ENCODE measurements at regions not wholly inside any gene's neighbourhood (a gene's known extent, or its start where the extent isn't known, plus 50 kb on each side); places are given as distances from the start of the nearest gene placed in this dataset.

DNA sequence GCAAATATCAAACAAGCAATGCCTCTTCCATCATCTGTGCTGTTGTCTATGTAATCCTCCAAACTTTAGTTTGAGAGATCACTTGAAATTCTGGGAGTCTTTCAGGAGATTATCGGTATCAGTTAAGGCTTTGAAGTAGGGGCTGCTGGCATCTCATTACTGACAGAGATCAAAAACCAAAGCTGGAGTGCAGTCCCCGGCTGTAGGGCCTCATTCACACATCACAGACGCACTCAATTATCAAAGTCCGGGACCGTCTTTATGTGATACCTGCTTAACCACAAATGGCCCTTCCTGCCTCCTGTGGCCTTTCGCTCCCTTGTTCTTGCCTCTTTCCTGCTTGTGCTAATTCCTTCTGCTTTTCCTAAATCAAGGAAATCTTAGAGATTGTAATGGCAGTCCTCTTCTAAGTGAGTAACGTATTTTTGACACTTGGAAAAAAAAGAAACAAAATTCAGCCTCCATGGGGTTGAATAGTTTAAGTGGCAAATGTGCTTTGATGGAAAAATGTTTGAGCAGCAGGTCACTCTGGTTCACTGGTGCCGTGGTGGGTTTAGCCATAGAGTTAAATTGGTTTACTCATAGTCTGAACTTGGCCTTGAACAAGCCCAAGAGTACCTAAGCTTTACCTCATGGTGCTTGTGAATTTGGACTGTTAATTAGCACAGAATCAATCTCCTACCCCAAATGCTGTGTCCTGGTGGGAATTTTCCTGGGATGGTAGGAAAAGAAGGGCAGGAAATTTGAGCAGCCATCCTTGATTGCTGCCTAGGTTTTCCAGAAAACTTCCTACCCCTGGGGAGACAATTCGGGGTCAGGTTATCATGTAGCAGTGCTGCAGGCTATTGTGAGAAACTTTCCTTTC is 178.9 kb upstream of the LYZL1 start:
- Histone ChIP-seq H4K20me1 (ENCODE audit: insufficient read depth, low read length) (no peaks in the 10 kb centered on the region), H3K4me3 (ENCODE audit: low read depth, low read length, poor library complexity, severe bottlenecking) (no peak overlapping the region), H3K9ac (ENCODE audit: low read length) (no peak overlapping the region), H3K79me2 (ENCODE audit: insufficient read depth, low read length) (no peaks in the 10 kb centered on the region), H3K9me3 (ENCODE audit: low read length) (no peaks in the 10 kb centered on the region), H3K27ac (ENCODE audit: low read depth, low read length, poor library complexity, severe bottlenecking) (no peak overlapping the region), H3K4me1 (ENCODE audit: insufficient read depth, low read length, severe bottlenecking) (no peaks in the 10 kb centered on the region), H3K9me2 (ENCODE audit: low read depth, low read length) (no peaks in the 10 kb centered on the region), H3K4me2 (ENCODE audit: low read length) (no peak overlapping the region), H2AFZ (ENCODE audit: low read length) (no peak overlapping the region), H3K27me3 (ENCODE audit: insufficient read depth, low read length) (no peaks in the 10 kb centered on the region), H3F3A (ENCODE audit: insufficient read depth, low read length) (no peaks in the 10 kb centered on the region), H3K36me3 (ENCODE audit: insufficient read depth, low read length) (no peaks in the 10 kb centered on the region)
- TF ChIP-seq, protein P1, sequence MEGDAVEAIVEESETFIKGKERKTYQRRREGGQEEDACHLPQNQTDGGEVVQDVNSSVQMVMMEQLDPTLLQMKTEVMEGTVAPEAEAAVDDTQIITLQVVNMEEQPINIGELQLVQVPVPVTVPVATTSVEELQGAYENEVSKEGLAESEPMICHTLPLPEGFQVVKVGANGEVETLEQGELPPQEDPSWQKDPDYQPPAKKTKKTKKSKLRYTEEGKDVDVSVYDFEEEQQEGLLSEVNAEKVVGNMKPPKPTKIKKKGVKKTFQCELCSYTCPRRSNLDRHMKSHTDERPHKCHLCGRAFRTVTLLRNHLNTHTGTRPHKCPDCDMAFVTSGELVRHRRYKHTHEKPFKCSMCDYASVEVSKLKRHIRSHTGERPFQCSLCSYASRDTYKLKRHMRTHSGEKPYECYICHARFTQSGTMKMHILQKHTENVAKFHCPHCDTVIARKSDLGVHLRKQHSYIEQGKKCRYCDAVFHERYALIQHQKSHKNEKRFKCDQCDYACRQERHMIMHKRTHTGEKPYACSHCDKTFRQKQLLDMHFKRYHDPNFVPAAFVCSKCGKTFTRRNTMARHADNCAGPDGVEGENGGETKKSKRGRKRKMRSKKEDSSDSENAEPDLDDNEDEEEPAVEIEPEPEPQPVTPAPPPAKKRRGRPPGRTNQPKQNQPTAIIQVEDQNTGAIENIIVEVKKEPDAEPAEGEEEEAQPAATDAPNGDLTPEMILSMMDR (IDR thresholded peaks at IDR 0.05; ENCODE audit: low read length): no peak
- no peak for TF ChIP-seq EZH2 (IDR thresholded peaks at IDR 0.05; ENCODE audit: borderline replicate concordance, low read length)

DNA sequence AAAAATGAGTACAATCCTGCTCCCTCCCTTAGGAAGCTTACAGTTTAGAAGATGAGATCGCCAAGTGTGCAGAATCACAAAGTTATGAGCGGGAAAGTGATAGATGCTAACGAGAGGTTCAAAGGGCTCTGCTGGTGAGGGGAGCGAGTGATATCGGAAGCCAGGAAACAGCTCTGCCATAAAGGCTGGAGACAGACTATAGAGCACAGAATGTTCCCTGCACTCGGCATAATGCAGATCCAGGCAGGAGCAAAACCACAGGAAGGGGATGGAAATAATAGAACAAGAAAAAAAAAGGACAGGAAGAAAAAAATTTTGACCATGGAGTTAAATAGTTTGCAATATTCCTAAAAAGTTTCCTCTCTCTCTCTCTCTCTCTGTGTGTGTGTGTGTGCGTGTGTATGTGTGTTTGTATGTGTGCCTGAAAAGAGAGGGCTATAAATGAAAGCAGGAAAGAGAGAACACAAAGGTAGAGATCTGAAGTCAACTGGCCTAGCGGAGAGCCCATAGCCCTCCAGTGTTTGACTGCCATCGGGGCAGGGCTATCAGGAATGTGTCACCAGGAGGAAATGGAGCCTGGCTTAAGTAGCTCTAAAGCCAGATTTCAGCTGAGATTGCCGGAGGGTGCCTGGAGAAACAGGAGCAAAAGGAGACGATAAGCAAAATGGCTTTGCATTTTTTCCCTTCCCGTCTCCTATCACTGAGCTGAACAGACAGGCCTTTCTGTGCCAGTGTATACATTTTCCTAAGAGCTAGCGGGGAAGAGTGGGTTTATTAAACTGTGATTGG is 175.8 kb upstream of the LYZL1 start:
- Histone ChIP-seq H3K4me3 (ENCODE audit: low read depth, low read length, poor library complexity, severe bottlenecking) (no peak overlapping the region), H3K9me3 (ENCODE audit: low read length) (peaks cover 4% of the 10 kb centered on the region), H3K79me2 (ENCODE audit: insufficient read depth, low read length) (no peaks in the 10 kb centered on the region), H3K27ac (ENCODE audit: low read depth, low read length, poor library complexity, severe bottlenecking) (no peak overlapping the region), H3K9ac (ENCODE audit: low read length) (no peak overlapping the region), H3K4me1 (ENCODE audit: insufficient read depth, low read length, severe bottlenecking) (no peaks in the 10 kb centered on the region), H2AFZ (ENCODE audit: low read length) (no peak overlapping the region), H3K36me3 (ENCODE audit: insufficient read depth, low read length) (no peaks in the 10 kb centered on the region), H3K27me3 (ENCODE audit: insufficient read depth, low read length) (no peaks in the 10 kb centered on the region), H3K4me2 (ENCODE audit: low read length) (no peak overlapping the region), H3K9me2 (ENCODE audit: low read depth, low read length) (no peaks in the 10 kb centered on the region), H4K20me1 (ENCODE audit: insufficient read depth, low read length) (no peaks in the 10 kb centered on the region), H3F3A (ENCODE audit: insufficient read depth, low read length) (no peaks in the 10 kb centered on the region)
- TF ChIP-seq, protein P1 (IDR thresholded peaks at IDR 0.05; ENCODE audit: low read length): no peak
- no peak for TF ChIP-seq EZH2 (IDR thresholded peaks at IDR 0.05; ENCODE audit: borderline replicate concordance, low read length)

DNA sequence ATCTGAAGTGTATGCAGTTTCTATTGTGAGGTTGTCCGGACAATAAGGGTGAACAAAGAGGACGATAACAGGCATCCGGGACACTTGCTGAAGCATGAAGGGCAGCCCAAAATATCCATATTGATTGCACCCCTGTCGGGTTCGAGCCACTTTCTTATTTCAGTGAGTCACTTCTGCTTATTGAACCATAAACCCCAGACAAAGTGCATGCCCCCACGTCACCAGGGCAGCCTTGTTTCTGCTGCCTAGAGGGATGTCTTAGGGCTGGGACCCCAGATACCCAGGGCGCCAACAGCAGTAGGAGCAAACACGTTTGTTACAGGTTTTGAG is 175.3 kb upstream of the LYZL1 start:
- H3K4me2 ChIP-seq (ENCODE audit: low read length): no peak overlapping the region
- H3K36me3 ChIP-seq (ENCODE audit: insufficient read depth, low read length): no peaks in the 10 kb centered on the region
- no peaks in the 10 kb centered on the region for H4K20me1 ChIP-seq (ENCODE audit: insufficient read depth, low read length)
- no peak overlapping the region for H3K4me3 ChIP-seq (ENCODE audit: low read depth, low read length, poor library complexity, severe bottlenecking)
- no peaks in the 10 kb centered on the region for H3K9me2 ChIP-seq (ENCODE audit: low read depth, low read length)
- TF ChIP-seq EZH2 (IDR thresholded peaks at IDR 0.05; ENCODE audit: borderline replicate concordance, low read length): no peak
- TF ChIP-seq, protein P1 (IDR thresholded peaks at IDR 0.05; ENCODE audit: low read length): no peak
- no peak overlapping the region for H3K9ac ChIP-seq (ENCODE audit: low read length)
- H2AFZ ChIP-seq (ENCODE audit: low read length): no peak overlapping the region
- peaks cover 5% of the 10 kb centered on the region for H3K9me3 ChIP-seq (ENCODE audit: low read length)
- H3K4me1 ChIP-seq (ENCODE audit: insufficient read depth, low read length, severe bottlenecking): no peaks in the 10 kb centered on the region
- no peak overlapping the region for H3K27ac ChIP-seq (ENCODE audit: low read depth, low read length, poor library complexity, severe bottlenecking)
- no peaks in the 10 kb centered on the region for H3K79me2 ChIP-seq (ENCODE audit: insufficient read depth, low read length)
- no peaks in the 10 kb centered on the region for H3K27me3 ChIP-seq (ENCODE audit: insufficient read depth, low read length)
- no peaks in the 10 kb centered on the region for H3F3A ChIP-seq (ENCODE audit: insufficient read depth, low read length)

Data from OCI-LY1 (cell line).